Ammon's horn (tissue), 1 donor: ENCODE measurements at regions not wholly inside any gene's neighbourhood (a gene's known extent, or its start where the extent isn't known, plus 50 kb on each side); places are given as distances from the start of the nearest gene placed in this dataset.

Experiments used
- DNase-seq: peaks from one replicate; pipeline ENCODE4 v3.0.0-alpha.2; 2016; ENCODE audit warnings: low spot score

DNA sequence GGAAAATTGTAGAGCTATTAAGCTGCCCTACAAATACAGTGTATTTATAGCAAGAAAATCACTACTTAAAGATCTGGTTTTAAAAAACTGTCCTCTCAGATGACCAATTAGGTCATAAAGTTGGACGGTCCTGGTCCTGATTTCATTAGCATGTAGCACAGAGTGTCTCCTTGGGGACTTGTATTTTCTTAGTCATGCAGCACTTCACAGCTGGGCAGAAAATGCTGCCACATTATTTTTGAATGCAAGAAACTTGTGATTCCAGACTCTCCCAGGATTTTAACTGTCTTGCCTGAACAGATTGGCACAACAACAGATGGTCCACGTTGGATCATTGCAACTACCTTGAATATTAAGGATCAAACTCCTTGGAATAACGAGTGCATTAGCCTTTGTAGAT, 348.1 kb upstream of the SGCD start:
- DNase-seq: no peak

DNA sequence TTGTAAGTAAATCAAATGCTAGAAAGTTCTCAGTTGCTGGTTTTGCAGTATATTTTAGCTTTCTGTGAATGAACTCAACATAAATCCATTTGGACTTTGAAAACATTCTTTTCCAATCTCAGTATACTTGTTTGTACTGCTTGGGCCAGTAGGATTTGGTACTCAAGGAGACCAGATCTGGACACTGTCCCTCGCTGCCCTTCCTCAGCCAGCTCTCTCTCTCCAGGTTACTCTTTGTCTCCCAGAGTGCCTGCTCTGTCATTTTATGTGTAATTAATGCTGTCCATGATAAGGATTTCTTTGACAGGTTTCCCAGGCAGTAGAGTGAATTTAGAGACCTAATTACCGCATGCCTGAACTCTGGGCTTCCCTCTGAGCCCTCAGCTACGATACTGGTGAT, 344.6 kb upstream of the SGCD start:
- DNase-seq: no peak

DNA sequence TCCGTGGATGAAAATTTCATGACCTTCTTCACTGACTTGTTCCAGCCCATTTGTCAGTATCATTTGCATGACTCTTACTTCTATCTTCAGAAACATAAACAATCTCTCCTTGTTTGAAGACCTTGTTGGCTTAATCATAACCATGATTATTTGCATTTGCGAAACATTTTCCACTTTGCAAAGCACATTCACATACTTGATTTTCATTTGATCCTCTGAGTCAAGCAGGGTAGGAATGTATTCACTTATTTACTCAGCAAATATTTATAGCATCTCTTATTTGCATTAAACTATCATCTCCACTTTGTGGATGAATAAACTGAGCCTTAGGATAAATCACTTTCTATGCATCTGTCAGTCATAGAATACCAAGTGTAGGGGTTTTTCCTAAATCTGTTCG, 343.0 kb upstream of the SGCD start:
- no peak for DNase-seq

DNA sequence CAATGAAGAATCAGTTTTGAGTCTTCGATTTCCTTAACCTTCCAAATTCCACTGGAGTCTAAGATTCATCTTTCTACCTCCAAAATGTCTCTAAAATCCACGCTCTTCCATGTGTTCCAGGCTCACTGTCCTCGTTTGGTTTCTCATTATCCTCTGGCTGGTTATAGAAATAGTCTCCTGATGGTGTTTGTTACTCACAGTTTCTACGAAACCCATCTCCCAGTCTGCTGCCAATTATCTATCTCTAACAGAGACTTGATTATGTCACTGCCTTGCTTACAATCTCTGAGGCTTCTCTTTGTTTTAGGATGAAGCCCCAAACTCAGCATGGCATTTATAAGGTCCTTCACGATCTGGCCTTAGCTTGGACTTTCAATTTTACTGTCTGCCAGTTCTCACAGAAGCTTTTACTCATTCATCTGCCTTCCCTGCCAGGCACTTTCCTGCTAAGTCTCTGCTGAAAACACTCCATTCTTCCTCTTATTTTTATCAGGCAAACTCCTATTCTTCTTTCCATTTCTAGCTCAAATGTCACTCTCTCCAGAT, 339.6 kb upstream of the SGCD start:
- peak; percentile 56 for DNase-seq

DNA sequence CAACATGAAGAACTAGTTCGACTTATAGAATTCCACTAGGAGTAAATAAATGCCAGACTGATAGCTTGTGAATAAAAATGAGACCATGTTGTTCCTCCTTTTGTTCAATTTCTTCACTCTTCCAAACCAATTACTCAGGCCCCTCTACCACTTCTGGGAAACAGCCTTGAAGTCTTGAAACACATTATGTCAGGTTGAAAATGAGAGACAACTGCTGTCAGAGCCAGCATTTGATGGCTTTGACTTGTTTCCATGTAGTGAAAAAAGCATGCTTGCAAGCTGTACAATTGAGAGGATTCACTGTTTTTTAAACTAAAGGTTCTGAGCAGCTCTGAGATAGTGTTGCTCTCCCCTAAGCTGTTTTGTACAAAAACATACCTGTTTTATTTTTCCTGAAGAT, 337.1 kb upstream of the SGCD start:
- no peak for DNase-seq

DNA sequence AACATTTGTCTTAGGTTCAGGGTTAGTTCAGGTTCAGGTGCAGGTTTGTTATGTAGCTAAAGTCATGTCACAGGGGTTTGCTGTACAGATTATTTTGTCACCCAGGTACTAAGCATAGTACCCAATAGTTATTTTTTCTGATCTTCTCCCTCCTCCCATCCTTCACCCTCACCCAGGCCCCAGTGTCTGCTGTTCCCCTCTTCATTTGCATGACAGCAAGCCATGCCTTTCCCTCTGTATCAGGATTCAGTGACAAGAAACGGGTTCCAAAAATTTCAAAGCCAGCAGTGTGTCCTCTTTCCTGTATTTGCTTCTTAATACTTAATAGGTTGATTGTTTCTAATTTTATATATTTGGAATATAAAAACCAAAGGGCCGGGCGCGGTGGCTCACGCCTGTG, 330.8 kb upstream of the SGCD start:
- DNase-seq: no peak

DNA sequence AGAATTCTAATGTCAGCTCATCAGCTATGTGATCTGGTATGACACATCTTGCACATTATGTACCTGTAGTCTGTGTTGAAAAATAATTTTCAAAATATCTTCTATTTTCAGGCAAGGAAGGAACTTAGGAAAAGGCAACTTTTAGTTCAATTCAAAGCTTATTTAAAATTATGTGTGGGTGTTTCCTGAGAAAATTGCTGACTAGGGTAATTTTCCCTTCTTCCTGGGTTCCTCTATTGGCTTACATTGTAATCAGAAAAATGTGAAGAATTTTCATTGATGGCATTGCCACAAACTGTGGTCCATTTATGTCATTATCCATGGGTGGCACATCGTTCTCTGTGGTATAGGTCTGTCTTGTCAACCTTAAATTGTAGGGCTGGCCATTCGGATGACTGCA, 328.7 kb upstream of the SGCD start:
- no peak for DNase-seq

DNA sequence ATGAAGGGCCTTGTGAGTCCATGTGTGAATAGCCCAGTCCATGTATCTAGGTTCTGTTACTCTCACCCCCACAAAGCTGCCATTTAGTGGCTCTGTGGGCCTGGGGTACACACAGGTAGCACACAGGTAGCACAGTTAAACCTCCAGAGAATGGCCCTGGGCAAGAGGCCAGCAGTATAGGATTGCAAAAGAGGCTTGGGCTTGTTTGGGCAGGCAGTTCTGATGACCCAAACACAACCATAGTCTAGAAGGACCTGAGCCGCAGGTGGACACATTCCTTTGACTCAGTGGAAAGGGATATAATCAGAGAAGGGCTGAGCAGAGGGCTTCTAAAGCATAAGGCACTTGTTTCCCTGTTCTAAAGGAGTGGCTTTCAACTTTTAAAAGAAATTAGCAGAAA, 326.8 kb upstream of the SGCD start:
- DNase-seq: no peak

DNA sequence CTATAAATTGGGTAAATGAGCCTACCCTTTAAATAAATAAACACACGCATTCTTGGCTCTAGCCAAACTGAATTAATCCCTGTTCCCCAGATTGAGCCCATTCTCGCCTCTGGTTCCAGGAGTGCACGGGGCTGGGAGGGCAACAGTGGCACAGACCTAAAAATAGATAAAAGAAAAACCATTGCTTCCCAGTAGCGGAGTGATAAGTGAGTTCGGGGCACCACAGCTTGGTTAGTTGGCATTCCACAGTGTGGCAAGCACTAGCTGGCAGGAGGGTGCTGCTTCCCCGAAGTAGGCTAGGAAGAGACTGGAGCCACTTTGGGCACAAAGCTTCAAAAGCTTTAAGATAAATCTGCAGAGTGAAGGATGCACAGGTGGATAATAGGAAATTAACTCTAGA, 322.2 kb upstream of the SGCD start:
- DNase-seq: no peak

DNA sequence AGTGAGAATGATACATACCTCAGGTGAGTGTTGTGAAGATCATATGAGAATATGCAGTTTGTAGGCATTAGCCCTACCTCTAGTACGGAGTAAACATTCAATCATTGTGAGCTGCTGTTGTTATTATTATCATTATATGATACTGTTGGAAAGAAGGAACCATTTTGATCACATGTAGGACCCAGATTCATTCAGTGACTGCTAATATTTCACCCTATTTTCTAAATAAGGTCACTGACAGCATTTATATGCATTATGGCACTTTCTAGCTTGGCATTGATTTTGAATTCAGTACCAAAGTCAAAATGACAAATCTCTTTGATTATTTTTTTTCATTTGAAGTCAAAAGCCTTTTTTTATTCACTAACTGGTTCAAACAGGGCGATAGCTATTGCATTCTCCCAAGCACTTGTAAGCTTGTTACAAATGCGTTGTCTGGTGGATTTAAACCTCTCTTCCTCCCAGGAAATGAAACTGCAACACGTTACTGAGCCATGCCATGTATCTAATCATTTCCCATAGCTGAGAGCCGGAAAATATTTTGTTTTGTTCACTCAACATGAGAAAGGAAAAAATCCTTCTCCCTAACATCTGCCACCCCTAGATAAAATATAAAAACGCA, 320.8 kb upstream of the SGCD start:
- DNase-seq: no peak

DNA sequence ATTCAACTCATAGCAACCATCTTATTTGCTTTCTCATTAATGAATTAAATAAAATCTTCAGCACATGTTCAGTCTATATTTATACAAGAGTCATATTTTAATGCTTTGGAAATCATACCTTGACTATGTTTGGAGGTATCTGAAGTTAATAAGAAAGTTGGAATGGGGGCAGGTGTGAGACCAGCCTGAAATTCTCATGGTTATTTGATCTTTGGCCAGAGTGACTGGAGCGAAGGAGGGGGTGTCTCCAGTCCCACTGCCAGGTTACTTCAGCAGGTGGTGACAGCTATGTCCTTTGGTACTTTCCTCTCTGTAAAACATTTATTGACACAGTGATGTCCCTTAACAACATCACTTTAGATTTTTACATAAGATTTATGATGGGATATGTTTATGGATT, 318.1 kb upstream of the SGCD start:
- no peak for DNase-seq

DNA sequence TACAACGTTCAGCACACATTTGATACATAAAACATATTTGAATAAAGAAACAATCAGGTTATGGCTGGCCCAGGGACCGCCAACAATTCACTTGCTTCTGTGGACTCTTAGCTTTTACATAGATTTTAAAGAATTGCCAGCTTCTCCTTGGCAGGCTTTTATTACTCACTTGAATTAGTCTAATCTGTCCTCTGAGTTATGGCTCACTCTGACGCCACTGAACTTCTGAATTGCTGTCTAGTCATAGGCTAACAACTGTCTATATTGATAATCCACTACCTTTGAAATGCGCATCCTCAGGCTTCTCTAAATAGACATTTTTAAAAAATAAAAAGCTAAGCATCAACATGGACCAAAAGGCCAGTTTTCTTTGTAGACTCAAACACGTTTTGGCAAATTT, 317.4 kb upstream of the SGCD start:
- no peak for DNase-seq

DNA sequence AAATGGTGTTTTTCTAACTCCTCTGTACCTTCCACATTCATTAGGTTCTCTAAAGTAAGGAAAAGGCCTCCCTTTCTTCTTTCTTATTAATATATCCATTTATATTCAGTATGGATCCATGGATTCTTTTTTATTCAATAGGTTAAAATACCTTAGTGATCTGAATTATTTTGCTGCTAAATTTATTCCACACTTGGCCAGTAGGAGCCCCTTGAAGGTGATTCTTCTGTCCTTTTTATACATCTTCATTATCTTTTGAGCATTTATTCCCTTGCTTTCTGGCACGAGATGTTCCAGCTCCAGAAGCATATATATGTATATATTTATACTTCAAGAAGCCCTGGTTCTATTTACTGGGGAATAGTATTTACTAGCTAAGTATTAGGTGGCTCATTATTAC, 311.8 kb upstream of the SGCD start:
- no peak for DNase-seq

DNA sequence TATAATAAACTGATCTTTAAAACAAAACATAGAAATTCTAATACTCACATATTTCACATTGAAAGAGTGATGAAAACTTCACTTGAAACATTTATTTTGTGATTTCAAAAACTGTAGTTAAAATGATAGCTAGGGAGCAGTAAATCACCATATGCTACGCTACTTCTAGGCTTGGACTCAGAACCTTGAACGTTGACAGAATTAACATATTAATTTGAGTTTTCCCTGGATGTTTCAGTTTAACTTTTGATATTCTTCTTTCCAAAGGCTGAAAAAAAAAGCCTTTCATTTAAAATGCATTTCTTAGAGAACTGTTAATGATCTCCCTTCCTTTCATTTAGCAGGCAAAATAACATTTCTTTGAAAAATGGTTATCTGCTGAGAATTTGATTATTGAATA, 307.8 kb upstream of the SGCD start:
- no peak for DNase-seq

DNA sequence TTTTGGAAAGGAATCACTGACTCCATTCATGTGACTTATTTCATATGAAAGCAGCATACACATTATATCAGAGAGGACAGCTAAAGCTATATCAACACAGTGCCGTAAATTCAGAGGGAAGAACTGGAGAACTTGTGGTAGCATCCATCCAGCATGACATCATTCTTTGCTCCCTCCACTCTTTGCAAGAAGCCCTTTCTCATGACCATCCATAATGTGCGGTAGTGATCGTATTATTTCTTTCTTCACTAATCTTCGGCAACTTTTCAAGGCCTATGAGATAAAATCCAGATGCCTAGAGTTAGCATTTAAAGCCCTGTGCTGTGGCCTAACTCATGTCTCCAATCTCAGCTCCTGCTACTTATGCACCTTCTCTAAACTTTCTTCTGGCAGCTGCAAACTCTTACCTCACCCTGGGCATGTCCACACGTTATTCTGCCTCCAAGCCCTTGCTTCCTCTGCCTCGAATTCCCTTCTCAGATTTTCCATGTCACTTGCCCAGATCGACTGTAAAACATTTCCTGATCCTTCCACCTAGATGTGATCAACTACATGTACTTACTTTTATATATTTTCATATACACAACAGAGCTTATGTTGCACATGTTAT, 307.3 kb upstream of the SGCD start:
- no peak for DNase-seq

DNA sequence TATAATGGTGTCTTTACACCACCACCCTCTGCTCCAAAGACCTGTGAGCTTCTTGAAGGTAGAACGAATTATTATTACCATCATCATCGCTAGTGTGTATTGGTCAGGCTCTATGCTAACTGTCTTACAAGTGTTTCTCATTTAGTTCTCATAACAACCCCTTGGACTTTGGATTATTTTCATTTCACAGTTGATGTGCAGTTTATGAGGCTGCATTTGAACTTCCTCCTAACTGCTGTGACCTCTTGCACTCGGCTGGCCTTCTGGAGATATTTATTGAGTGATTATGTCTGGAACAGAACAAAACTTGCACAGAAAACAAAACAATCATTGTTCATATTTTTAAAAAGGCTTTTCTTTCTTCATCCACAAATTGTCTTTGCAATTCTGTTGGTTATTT, 306.3 kb upstream of the SGCD start:
- no peak for DNase-seq

DNA sequence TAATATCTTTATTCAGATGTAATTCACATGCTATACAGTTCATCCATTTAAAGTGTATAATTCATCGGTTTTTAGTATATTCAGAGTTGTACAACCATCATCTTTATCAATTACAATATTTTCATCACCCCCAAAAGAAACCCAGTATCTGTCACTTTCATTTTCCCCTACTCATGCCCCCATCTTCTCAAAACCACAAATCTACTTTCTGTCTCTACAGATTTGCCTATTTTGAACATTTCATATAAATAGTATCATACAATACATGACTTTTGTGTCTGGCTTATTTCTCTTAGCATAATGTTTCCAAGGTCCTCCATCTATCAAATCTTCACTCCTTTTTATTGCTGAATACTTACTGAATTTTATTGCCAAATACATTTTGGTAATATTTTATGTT, 305.1 kb upstream of the SGCD start:
- no peak for DNase-seq

DNA sequence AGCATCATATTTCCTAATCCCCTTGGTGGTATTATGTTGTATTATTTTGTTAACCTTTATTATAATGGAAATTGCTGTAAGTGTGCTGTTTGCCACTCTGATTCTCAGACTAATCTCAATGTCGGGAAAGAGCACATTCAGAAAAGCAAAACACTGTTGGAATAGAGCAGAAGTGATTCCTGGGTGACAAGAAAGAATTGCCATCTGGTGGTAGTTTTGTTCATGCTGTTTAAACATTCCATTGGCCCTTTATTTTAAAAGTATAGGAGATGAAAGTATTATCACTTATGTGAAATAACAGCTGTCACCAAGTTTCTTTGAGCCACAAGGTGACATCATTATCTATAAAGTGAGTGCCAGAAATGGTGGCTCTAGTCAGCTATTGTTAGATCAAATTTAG, 301.3 kb upstream of the SGCD start:
- no peak for DNase-seq

DNA sequence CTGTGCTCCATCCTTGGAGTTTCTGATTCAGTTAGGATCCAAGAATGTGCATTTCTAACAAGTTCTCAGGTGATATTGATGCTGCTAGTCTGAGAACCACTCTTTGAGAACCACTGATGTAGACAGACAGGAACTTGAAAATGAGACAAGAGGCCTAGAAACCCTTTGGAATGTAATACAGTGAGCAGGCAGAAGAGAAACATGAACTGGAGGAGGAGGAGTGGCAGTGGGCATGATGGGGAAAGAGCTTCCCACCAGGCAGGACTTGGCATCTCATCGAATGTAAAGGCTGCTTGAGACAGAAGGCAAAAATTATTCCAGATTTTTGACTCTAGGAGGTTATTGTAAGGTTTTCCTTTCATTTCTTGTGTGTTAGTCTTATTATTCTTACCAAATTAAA, 295.8 kb upstream of the SGCD start:
- no peak for DNase-seq

DNA sequence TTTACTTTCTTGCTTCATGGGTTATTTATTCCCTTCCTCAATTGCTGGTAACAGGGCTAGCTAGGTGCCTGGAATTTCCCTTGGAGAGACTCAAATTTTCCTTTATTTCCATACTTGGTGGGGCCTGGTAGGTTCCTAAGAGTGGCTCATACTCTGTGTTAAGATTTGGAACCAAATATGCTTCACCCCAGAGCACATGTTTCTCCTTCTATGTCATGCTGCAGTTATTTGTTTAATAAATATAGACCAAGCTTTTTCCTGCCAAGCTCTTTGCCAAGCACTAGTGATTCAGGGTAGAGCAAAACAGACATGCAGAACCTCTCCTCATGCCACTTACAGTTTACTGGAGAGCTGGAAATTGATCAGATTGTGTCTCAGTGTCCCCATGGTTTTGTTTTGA, 290.3 kb upstream of the SGCD start:
- no peak for DNase-seq

DNA sequence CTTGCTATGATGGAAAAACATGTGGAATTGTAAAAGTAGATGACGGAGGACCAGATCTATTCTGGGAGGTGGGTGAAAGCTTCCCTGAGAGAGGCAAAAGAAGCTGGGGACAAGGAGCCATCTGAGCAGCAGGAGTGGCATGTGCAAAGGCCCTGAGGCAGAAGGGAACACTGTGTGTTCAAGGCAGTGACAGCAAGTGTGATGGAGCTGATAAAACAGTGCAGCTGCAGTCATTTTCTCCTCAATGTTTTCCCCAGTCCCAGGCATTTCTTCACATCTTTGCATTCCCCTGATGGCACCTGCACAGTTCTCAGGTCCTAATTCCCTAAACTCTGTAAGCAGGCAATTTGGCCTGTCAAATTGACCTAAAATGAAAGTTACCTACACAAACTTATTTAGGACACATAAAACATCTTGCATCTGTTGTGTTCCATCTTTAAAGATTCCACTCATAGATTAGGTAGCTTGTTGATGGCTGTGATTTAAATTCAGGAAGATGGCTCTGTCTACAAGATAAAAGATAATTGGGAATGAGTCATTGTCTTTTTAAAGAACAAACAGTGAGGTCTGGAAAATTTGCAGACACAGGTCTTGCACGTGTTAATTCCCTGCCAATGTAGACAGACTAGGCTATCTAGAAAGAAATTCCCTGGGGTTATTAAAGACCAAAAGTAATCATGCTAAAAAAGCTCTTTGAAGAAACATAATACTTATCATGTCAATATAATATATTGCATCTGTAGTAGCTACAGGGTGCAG, 289.6 kb upstream of the SGCD start:
- no peak for DNase-seq

DNA sequence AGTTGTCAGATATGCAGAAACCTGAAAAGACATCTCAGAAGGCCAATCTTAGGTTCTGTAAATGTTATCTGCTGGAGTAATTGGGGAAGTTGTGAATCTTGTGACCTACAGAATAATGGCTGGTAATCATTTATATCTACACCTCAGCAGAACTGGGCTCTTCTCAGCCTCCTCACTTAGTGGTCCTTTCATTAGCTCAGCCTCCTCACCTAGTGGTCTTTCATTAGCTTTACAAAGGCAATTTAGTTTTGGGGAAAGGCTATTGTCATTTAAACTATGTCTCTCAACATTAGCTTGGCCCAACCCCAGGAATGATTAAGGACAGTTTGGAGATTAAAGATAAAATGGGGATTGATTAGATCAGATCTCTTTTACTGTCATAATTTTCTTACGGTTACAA, 284.2 kb upstream of the SGCD start:
- peak; percentile 0 for DNase-seq

DNA sequence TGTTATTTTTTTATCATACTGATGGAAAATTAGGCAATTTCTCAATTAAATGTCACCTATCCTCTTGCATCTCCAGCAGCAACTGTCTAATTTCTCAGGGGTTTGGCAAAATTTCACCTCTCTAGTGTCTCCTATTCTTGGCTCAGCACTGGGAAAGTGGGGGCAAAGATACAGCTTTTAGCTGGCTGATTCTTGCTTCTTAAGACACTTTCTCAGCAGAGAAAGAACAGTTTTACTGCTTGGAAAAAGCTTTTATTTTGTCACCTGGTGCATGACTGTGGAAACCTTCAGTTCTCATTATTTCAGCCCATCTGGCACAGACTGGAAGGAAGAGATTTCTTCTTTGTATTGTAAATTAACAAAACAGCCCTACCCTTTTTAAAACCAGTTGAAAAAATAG, 283.6 kb upstream of the SGCD start:
- DNase-seq: peak; percentile 2

DNA sequence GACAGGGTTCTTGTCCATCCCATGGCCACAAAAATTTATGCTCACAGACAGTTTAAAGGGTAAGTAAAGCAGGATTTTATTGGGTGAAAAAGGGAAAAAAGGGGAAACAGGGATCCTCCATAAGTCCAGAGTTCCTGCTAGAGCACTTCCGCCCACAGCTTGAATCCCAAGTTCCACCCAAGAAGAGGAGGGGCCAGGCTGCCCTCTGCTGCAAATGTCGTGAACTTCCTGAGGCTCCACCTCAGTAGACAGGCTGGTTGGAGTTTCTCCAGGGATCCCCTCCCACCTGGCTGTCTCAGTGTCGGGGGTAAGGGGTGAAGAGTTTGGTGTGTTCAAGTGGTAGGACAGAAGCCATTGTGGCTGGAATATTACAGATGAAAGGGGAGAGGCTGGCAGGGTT, 275.0 kb upstream of the SGCD start:
- DNase-seq: no peak
